OCI-LY3 (cell line): ENCODE measurements at regions not wholly inside any gene's neighbourhood (a gene's known extent, or its start where the extent isn't known, plus 50 kb on each side); places are given as distances from the start of the nearest gene placed in this dataset.

Experiments
- H2AFZ ChIP-seq: fragments of 200-600, 300-600 bp; shearing (Covaris generic); 2 replicates; pipeline ENCODE4 v1.6.0; 2014; ENCODE audit warnings: antibody characterized with exemption, low read depth, low read length
- H3K27ac ChIP-seq: fragments of 200-600, 300-600 bp; sonication (generic); 2 replicates; pipeline ENCODE4 v1.5.1; 2014; ENCODE audit warnings: mild to moderate bottlenecking, low read length, moderate library complexity, mixed read lengths
- H3K27me3 ChIP-seq: fragments of 200-600, 300-600 bp; sonication (generic); 2 replicates; pipeline ENCODE4 v1.6.1; 2014; ENCODE audit warnings: low read depth, low read length, mixed read lengths
- H3K36me3 ChIP-seq: fragments of 200-600, 300-600 bp; sonication (generic); replicated peaks from 2 replicates; pipeline ENCODE3; 2014; ENCODE audit warnings: low read depth, low read length, mixed read lengths
- H3K4me1 ChIP-seq: fragments of 300-600, 200-600 bp; sonication (generic); 2 replicates; pipeline ENCODE4 v1.6.1; 2014; ENCODE audit warnings: low read length, mixed read lengths
- H3K4me2 ChIP-seq: fragments of 200-600, 300-600 bp; sonication (generic); 2 replicates; pipeline ENCODE4 v1.6.1; 2014; ENCODE audit warnings: low read length, mixed read lengths
- H3K4me3 ChIP-seq: fragments of 300-600, 200-600 bp; sonication (generic); 2 replicates; pipeline ENCODE4 v1.5.1; 2014; ENCODE audit warnings: antibody characterized with exemption, mild to moderate bottlenecking, low read length, moderate library complexity
- H3K79me2 ChIP-seq: fragments of 300-600, 200-600 bp; shearing (Covaris generic); 2 replicates; pipeline ENCODE4 v1.6.1; 2014; ENCODE audit warnings: mild to moderate bottlenecking, low read length, mixed read lengths
- H3K9ac ChIP-seq: fragments of 300-600, 200-600 bp; shearing (Covaris generic); 2 replicates; pipeline ENCODE4 v1.6.0; 2014; ENCODE audit warnings: mild to moderate bottlenecking, low read length, moderate library complexity
- H3K9me3 ChIP-seq: fragments of 200-600, 300-600 bp; shearing (Covaris generic); 2 replicates; pipeline ENCODE4 v1.6.1; 2014; ENCODE audit warnings: low read length, mixed read lengths; ENCODE audit not compliant: insufficient read depth
- H4K20me1 ChIP-seq: fragments of 200-600, 300-600 bp; sonication (generic); 2 replicates; pipeline ENCODE4 v1.6.1; 2016; ENCODE audit warnings: low read length, mixed read lengths; ENCODE audit not compliant: insufficient read depth
- CTCF ChIP-seq: fragments of 200-600, 300-600 bp; sonication (generic); IDR thresholded peaks from 2 replicates; pipeline ENCODE4 v1.5.1; 2014; ENCODE audit warnings: antibody characterized with exemption, low read length, low read depth
- EZH2phosphoT487 ChIP-seq: fragments of 200-600 bp; shearing (Covaris generic); IDR thresholded peaks from 2 replicates; pipeline ENCODE4 v1.6.1; 2018; ENCODE audit warnings: antibody characterized with exemption, mixed run types, low read depth

GRCh38 chr5:126103050-126103449, 320.2 kb upstream of the GRAMD2B start:
- Histone ChIP-seq H3K9ac (no peak overlapping the region), H3K27me3 (no peaks in the 10 kb centered on the region), H3K79me2 (no peaks in the 10 kb centered on the region), H3K4me1 (no peaks in the 10 kb centered on the region), H3K27ac (no peak overlapping the region), H4K20me1 (no peaks in the 10 kb centered on the region), H2AFZ (no peak overlapping the region), H3K36me3 (no peaks in the 10 kb centered on the region), H3K4me2 (no peak overlapping the region), H3K4me3 (no peak overlapping the region), H3K9me3 (no peaks in the 10 kb centered on the region)
- TF ChIP-seq CTCF (no peak), EZH2phosphoT487 (no peak)

GRCh38 chr5:126103868-126104267, 319.3 kb upstream of the GRAMD2B start:
- Histone ChIP-seq H4K20me1 (no peaks in the 10 kb centered on the region), H3K9me3 (no peaks in the 10 kb centered on the region), H3K4me3 (no peak overlapping the region), H3K4me1 (no peaks in the 10 kb centered on the region), H3K9ac (no peak overlapping the region), H3K36me3 (no peaks in the 10 kb centered on the region), H3K79me2 (no peaks in the 10 kb centered on the region), H3K27me3 (no peaks in the 10 kb centered on the region), H2AFZ (no peak overlapping the region), H3K27ac (no peak overlapping the region), H3K4me2 (no peak overlapping the region)
- no peak for TF ChIP-seq EZH2phosphoT487
- TF ChIP-seq CTCF, result no peak

- H3K4me3 ChIP-seq, result no peak overlapping the region
These were observed 318.9 kb upstream of the GRAMD2B start for GRCh38 chr5:126104341-126104740.

GRCh38 chr5:126104951-126105350, 318.3 kb upstream of the GRAMD2B start:
- H3K4me3 ChIP-seq, result no peak overlapping the region
- no peaks in the 10 kb centered on the region for H3K27me3 ChIP-seq
- no peaks in the 10 kb centered on the region for H3K4me1 ChIP-seq
- TF ChIP-seq EZH2phosphoT487, result no peak
- TF ChIP-seq CTCF, result no peak
- no peak overlapping the region for H3K27ac ChIP-seq
- H3K4me2 ChIP-seq, result no peak overlapping the region
- no peak overlapping the region for H2AFZ ChIP-seq
- H4K20me1 ChIP-seq, result no peaks in the 10 kb centered on the region
- no peak overlapping the region for H3K9ac ChIP-seq
- H3K9me3 ChIP-seq, result no peaks in the 10 kb centered on the region
- no peaks in the 10 kb centered on the region for H3K36me3 ChIP-seq
- H3K79me2 ChIP-seq, result no peaks in the 10 kb centered on the region

More at GRCh38 chr5:126104341-126104740, 318.9 kb upstream of the GRAMD2B start:
- TF ChIP-seq EZH2phosphoT487, result no peak
- TF ChIP-seq CTCF, result no peak
- Histone ChIP-seq H3K4me2 (no peak overlapping the region), H3K4me1 (no peaks in the 10 kb centered on the region), H3K27me3 (no peaks in the 10 kb centered on the region), H3K27ac (no peak overlapping the region), H3K36me3 (no peaks in the 10 kb centered on the region), H3K9ac (no peak overlapping the region), H4K20me1 (no peaks in the 10 kb centered on the region), H3K9me3 (no peaks in the 10 kb centered on the region), H3K79me2 (no peaks in the 10 kb centered on the region), H2AFZ (no peak overlapping the region)
